ENCODE measurements at regions not wholly inside any gene's neighbourhood (a gene's known extent, or its start where the extent isn't known, plus 50 kb on each side); places are given as distances from the start of the nearest gene placed in this dataset.
"Not testable (repeated sequence)": the region's sequence is repeated elsewhere in the genome, so short reads cannot be mapped to it uniquely, and the experiment has no call there.

- DNase-seq (ENCODE audit: low read depth in 2 of 2) = no peak
Measured at GRCh38 chr4:184281231-184282139, 63.8 kb upstream of the ENPP6 start.

DNA sequence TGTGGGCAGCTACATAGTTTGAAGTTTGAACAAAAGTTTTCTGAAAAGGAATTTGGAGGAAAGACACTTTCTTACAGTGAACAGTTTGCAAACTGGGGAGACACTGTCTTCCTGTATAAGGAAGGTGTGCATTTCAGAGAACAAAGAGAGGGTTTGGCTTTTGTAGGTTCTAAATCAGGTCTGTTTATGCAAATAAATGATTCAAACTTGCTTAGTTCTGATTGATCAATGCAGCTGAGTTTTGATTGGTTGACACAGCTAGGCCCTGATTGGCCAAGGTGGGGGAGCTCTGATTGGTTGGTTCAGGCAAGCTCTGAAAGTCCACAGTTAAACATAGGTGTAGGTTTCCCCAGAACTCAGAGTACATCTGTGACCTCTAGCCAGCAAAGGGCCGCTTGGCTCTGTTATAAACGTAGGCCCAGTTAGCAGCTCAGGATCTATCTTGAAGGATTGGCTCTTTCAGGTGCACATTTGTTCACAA, 63.0 kb upstream of the ENPP6 start:
- no peak for DNase-seq (ENCODE audit: low read depth in 2 of 2)

GRCh38 chr4:184280137-184280536, 62.5 kb upstream of the ENPP6 start:
- no peak for DNase-seq (ENCODE audit: low read depth in 2 of 2)

GRCh38 chr4:184279496-184280061, 61.9 kb upstream of the ENPP6 start:
- DNase-seq (ENCODE audit: low read depth in 2 of 2) = no peak

GRCh38 chr4:184277769-184278168, 60.1 kb upstream of the ENPP6 start:
- DNase-seq (ENCODE audit: low read depth in 2 of 2) = not testable (repeated sequence)

- DNase-seq (ENCODE audit: low read depth in 2 of 2) = not testable (repeated sequence)
Measured at GRCh38 chr4:184277010-184277409, 59.3 kb upstream of the ENPP6 start.

GRCh38 chr4:184276346-184276745, 58.7 kb upstream of the ENPP6 start:
- DNase-seq (ENCODE audit: low read depth in 2 of 2) = not testable (repeated sequence)

GRCh38 chr4:184275766-184276165, 58.1 kb upstream of the ENPP6 start:
- DNase-seq (ENCODE audit: low read depth in 2 of 2) = no peak

DNA sequence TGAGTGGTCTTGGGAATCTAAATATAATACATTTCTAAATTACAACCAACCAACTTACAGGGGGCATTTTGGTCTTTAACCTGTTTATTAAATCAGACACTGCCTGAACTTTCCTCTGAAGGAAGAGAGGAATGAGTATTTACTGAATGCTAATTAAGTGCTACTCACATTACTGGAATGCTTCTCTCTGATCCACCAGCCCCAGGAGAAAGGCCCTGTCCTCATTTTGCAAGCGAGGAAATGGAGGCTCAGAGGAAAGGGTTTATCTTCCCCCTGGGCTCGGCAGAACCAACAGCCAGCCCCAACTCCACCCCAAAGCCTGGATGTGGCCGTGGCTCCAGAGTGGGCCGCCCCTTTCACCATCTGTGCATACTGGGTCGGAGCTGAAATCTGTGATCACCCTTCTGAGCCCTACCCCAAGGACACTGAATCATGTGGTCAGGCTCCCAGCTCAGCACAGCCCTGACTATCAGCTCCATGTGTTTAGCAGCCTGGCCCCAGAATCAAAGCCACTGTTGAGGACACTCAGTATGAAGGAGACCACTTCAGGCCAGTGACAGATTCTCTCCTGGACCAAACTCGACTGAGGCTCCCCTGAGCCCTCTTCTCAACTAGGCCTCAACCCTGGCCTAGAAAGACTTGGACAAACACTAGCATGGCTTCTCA, 56.7 kb upstream of the ENPP6 start:
- DNase-seq (ENCODE audit: low read depth in 2 of 2) = no peak

DNA sequence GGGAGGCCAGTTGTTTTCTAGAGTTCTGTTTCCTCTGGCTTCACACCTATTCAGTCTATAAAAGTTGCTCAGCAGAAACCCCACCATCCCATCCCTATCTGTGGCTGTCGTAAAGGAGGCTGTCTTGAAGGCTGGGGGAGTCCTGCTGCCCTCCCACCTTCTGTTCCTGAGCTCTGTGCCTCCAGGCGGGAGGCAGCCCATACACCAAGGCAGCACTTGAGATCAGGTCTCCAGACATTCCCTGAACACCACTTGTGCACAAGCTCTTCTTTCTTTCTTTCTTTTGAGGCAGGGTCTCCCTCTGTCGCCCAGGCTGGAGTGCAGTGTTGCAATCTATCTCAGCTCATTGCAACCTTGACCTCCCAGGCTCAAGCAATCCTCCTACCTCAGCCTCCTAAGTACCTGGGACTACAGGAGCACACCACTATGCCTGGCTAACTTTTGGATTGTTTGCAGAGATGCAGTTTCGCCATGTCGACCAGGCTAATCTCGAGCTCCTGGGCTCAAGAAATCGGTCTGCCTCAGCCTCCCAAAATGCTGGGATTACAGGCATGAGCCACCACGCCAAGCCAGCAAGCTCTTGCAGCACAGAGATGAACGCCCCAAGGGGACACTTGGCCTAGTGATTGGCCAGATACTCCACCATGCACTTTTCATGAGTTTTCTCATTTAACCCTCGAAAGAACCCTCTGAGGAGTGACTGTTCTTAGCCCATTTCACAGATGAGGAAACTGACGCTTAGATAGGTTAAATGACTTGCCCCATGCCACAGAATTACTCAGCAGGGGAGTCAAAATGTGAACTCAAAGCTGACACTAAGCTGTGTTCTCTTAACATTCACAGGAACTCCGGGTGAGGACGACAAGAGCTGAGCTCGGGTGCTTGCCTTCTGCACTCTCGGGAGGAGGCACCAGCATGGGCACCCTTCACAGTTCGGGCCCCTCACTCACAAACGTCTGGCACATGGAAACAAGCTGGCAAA, 55.8 kb upstream of the ENPP6 start:
- no peak for DNase-seq (ENCODE audit: low read depth in 2 of 2)

GRCh38 chr4:184270808-184271413, 53.2 kb upstream of the ENPP6 start:
- DNase-seq (ENCODE audit: low read depth in 2 of 2) = no peak

- DNase-seq (ENCODE audit: low read depth in 2 of 2) = no peak
Measured at GRCh38 chr4:184269879-184270430, 52.3 kb upstream of the ENPP6 start.

GRCh38 chr4:184268584-184269160, 51.0 kb upstream of the ENPP6 start:
- DNase-seq (ENCODE audit: low read depth in 2 of 2) = no peak

GRCh38 chr4:184267673-184268583, 50.3 kb upstream of the ENPP6 start:
- peak; percentile 41 to 54 for DNase-seq (ENCODE audit: low read depth in 2 of 2)

Data from stimulated activated CD4-positive, alpha-beta T cell treated with anti-CD3 and anti-CD28 coated beads, Interleukin-1b, Interleukin-23, amount 100 ng/mL, for 4 hours (primary cell).